Mucosa of rectum (tissue), 2 donors: ENCODE measurements at regions not wholly inside any gene's neighbourhood (a gene's known extent, or its start where the extent isn't known, plus 50 kb on each side); places are given as distances from the start of the nearest gene placed in this dataset.
"Not testable (repeated sequence)": the region's sequence is repeated elsewhere in the genome, so short reads cannot be mapped to it uniquely, and the experiment has no call there.

Experiments
- H3K27ac ChIP-seq, 2 donors: one replicate each; pipeline ENCODE4 v1.7.0; 2013; ENCODE audit warnings: inconsistent platforms in 2 of 2, low read depth in 2 of 2, low read length in 2 of 2
- H3K27me3 ChIP-seq, 2 donors: one replicate each; pipeline ENCODE4 v1.7.0; 2013; ENCODE audit warnings: low read length in 2 of 2; ENCODE audit not compliant: control insufficient read depth in 2 of 2, insufficient read depth in 2 of 2
- H3K36me3 ChIP-seq, 2 donors: one replicate each; pipeline ENCODE4 v1.7.0; 2013; ENCODE audit warnings: low read length in 2 of 2; ENCODE audit not compliant: control insufficient read depth in 2 of 2, insufficient read depth in 2 of 2
- H3K4me1 ChIP-seq, 2 donors: one replicate each; pipeline ENCODE4 v1.7.0; 2013; ENCODE audit warnings: low read length in 2 of 2, mild to moderate bottlenecking in 1 of 2; ENCODE audit not compliant: control insufficient read depth in 2 of 2, insufficient read depth in 2 of 2
- H3K4me3 ChIP-seq, 2 donors: one replicate each; pipeline ENCODE4 v1.7.0; 2013; ENCODE audit warnings: low read length in 2 of 2
- H3K9ac ChIP-seq, 2 donors: one replicate each; pipeline ENCODE4 v1.7.0; 2013; ENCODE audit warnings: low read length in 2 of 2, low read depth in 1 of 2, mild to moderate bottlenecking in 1 of 2
- H3K9me3 ChIP-seq, 2 donors: one replicate each; pipeline ENCODE4 v1.7.0; 2013; ENCODE audit warnings: low read length in 2 of 2; ENCODE audit not compliant: control insufficient read depth in 2 of 2
- donor health status: healthy.
- donor health status: Normal muscosa, but diverticular disease.

- Histone ChIP-seq H3K27ac (peak overlapping the region in 1 of 2 donors; percentile 27), H3K4me3 (no peak overlapping the region), H3K4me1 (peaks cover 0 to 7% of the 10 kb centered on the region in 2 donors), H3K36me3 (no peaks in the 10 kb centered on the region), H3K27me3 (no peaks in the 10 kb centered on the region), H3K9ac (no peak overlapping the region), H3K9me3 (no peaks in the 10 kb centered on the region)
These were observed 54.7 kb upstream of the SLC1A4 start for GRCh38 chr2:64934530-64934929.

DNA sequence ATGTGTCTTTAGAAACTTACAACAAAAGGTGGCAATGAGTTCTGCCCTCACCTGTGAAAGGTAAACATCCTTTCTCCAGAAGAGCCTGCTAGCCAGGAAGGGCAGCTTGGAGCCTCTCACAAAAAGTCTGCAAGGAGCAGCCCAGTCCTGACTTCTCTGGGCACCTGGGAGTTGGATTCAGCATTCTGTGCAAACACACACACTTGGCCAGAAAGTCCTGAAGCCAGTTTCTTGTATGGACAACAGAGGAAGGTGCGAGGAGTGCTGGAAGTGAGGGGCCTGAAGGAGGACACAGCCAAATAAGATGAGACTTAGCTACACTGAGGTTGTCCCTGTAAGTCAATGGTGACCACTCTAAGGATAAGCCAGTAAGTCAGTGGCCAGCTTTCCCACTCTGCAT lies 52.4 kb upstream of the SLC1A4 start:
- Histone ChIP-seq H3K36me3 (no peaks in the 10 kb centered on the region), H3K27me3 (no peaks in the 10 kb centered on the region), H3K4me1 (peaks cover 0 to 7% of the 10 kb centered on the region in 2 donors), H3K9ac (no peak overlapping the region), H3K9me3 (no peaks in the 10 kb centered on the region), H3K4me3 (no peak overlapping the region), H3K27ac (peak overlapping the region in 1 of 2 donors; percentile 43)

GRCh38 chr2:64937314-64937686 lies 51.9 kb upstream of the SLC1A4 start:
- H3K9ac ChIP-seq, H3K4me3 ChIP-seq: not testable (repeated sequence)
- H3K27ac ChIP-seq: peak overlapping the region; percentile 20 to 43

GRCh38 chr2:64937687-64938491 lies 51.3 kb upstream of the SLC1A4 start:
- Histone ChIP-seq H3K36me3 (no peaks in the 10 kb centered on the region), H3K27me3 (no peaks in the 10 kb centered on the region), H3K4me3 (no peak overlapping the region), H3K4me1 (peaks cover 0 to 7% of the 10 kb centered on the region in 2 donors), H3K9ac (no peak overlapping the region), H3K27ac (peak overlapping the region; percentile 20 to 43), H3K9me3 (no peaks in the 10 kb centered on the region)

More at GRCh38 chr2:64937314-64937686, 51.9 kb upstream of the SLC1A4 start:
- not testable (repeated sequence) for H3K27me3 ChIP-seq, H3K4me1 ChIP-seq, H3K9me3 ChIP-seq, H3K36me3 ChIP-seq

DNA sequence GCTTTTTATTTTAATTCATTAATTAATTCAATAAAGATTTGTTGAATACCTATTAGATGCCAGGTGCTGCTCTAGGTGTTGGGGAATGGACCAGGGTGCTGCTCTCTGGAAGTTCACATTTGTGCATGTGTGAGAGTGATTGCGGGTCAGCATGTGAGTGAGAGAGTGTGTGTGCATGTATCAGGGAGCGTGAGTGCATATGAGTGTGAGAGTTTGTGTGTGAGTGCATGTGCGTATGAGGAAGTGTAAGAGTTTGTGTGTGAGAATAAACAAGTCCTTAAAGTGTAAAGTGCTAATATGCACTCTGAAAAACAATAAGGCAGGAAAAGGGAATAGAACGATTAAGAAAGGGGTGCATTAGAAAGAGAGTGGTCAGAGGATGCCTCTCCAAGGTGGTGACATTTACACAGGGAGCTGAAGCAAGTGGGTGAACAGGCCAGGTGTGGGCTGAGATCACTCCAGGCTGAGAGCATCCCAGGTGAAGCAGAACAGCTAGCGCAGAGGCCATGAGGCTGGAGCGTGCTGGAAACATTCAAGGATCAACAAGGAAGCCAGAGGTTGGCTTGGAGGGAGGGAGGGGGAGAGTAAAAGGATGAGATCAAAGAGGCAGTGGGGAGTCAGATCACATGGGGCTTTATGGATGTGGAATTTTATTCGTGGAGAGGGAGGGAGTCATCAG lies 50.5 kb upstream of the SLC1A4 start:
- H3K36me3 ChIP-seq: no peaks in the 10 kb centered on the region
- peaks cover 0 to 7% of the 10 kb centered on the region in 2 donors for H3K4me1 ChIP-seq
- peak overlapping the region in 1 of 2 donors; percentile 41 for H3K27ac ChIP-seq
- H3K4me3 ChIP-seq: peak overlapping the region in 1 of 2 donors; percentile 9
- no peaks in the 10 kb centered on the region for H3K27me3 ChIP-seq
- H3K9ac ChIP-seq: peak overlapping the region in 1 of 2 donors; percentile 7
- no peaks in the 10 kb centered on the region for H3K9me3 ChIP-seq

GRCh38 chr2:64939332-64939917 lies 49.8 kb upstream of the SLC1A4 start:
- Histone ChIP-seq H3K27ac (peak overlapping the region; percentile 9 to 59), H3K9me3 (no peaks in the 10 kb centered on the region)

More at GRCh38 chr2:64939332-64939917, 49.8 kb upstream of the SLC1A4 start:
- H3K4me3 ChIP-seq: peak overlapping the region in 1 of 2 donors; percentile 9
- peak overlapping the region in 1 of 2 donors; percentile 8 for H3K9ac ChIP-seq
- no peaks in the 10 kb centered on the region for H3K27me3 ChIP-seq
- no peaks in the 10 kb centered on the region for H3K36me3 ChIP-seq
- H3K4me1 ChIP-seq: peaks cover 0 to 7% of the 10 kb centered on the region in 2 donors
